ENCODE measurements at regions not wholly inside any gene's neighbourhood (a gene's known extent, or its start where the extent isn't known, plus 50 kb on each side); places are given as distances from the start of the nearest gene placed in this dataset.
"Not testable (repeated sequence)": the region's sequence is repeated elsewhere in the genome, so short reads cannot be mapped to it uniquely, and the experiment has no call there.

- Histone ChIP-seq H3K4me1 (ENCODE audit: control insufficient read depth in 1 of 2, insufficient read depth in 2 of 2, low read length in 2 of 2) (no peaks in the 10 kb centered on the region), H3K4me2 (ENCODE audit: low read length) (no peak overlapping the region), H3K36me3 (ENCODE audit: control insufficient read depth in 1 of 2, insufficient read depth in 2 of 2, low read length in 2 of 2) (no peaks in the 10 kb centered on the region), H3K9me3 (ENCODE audit: control insufficient read depth in 1 of 2, insufficient read depth in 1 of 2, low read depth in 1 of 2, low read length in 2 of 2) (no peaks in the 10 kb centered on the region), H3K27me3 (ENCODE audit: insufficient read depth, low read length) (no peaks in the 10 kb centered on the region), H3K9ac (ENCODE audit: low read length) (no peak overlapping the region), H3K27ac (ENCODE audit: low read depth, low read length) (no peak overlapping the region), H2AFZ (ENCODE audit: low read depth, low read length, poor library complexity, severe bottlenecking) (no peak overlapping the region), H3K4me3 (replicated peaks in 1 of 2; ENCODE audit: low read depth in 1 of 2, low read length in 2 of 2) (no peak overlapping the region), H3K79me2 (ENCODE audit: insufficient read depth, low read length) (no peaks in the 10 kb centered on the region), H4K20me1 (ENCODE audit: insufficient read depth) (no peaks in the 10 kb centered on the region), H3K9me2 (ENCODE audit: insufficient read depth) (no peaks in the 10 kb centered on the region)
- CTCF ChIA-PET = no interaction called here
- intact Hi-C loops (cut with micrococcal nuclease) = no loop called here
- POLR2A ChIA-PET = no interaction called here
- DNase-seq (ENCODE audit: low read depth, low spot score) (no peak), ATAC-seq (no peak)
- TF ChIP-seq, protein P1, sequence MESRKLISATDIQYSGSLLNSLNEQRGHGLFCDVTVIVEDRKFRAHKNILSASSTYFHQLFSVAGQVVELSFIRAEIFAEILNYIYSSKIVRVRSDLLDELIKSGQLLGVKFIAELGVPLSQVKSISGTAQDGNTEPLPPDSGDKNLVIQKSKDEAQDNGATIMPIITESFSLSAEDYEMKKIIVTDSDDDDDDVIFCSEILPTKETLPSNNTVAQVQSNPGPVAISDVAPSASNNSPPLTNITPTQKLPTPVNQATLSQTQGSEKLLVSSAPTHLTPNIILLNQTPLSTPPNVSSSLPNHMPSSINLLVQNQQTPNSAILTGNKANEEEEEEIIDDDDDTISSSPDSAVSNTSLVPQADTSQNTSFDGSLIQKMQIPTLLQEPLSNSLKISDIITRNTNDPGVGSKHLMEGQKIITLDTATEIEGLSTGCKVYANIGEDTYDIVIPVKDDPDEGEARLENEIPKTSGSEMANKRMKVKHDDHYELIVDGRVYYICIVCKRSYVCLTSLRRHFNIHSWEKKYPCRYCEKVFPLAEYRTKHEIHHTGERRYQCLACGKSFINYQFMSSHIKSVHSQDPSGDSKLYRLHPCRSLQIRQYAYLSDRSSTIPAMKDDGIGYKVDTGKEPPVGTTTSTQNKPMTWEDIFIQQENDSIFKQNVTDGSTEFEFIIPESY (IDR thresholded peaks at IDR 0.05; ENCODE audit: extremely low read depth, insufficient replicate concordance, low read length) = no peak
- TF ChIP-seq ZNF274 (IDR thresholded peaks at IDR 0.05; ENCODE audit: low read depth, low read length) (no peak), EGR1 (IDR thresholded peaks at IDR 0.05; ENCODE audit: low read depth) (no peak), ZFX (IDR thresholded peaks at IDR 0.05) (no peak), POLR2AphosphoS5 (IDR thresholded peaks at IDR 0.05; ENCODE audit: low read depth, low read length) (no peak), EZH2phosphoT487 (IDR thresholded peaks at IDR 0.05; ENCODE audit: borderline replicate concordance) (no peak), SP1 (IDR thresholded peaks at IDR 0.05; ENCODE audit: low read depth) (no peak), CTCF (IDR thresholded peaks at IDR 0.05 in 2 of 3, conservative IDR thresholded peaks at IDR 0.05 in 1 of 3; ENCODE audit: borderline replicate concordance in 1 of 3, insufficient read depth in 1 of 3, low read depth in 2 of 3, low read length in 2 of 3) (no peak), FOSL1 (IDR thresholded peaks at IDR 0.05; ENCODE audit: low read depth) (no peak), POLR2A (IDR thresholded peaks at IDR 0.05; ENCODE audit: borderline replicate concordance, extremely low read depth, insufficient read depth, insufficient read length) (no peak), CEBPB (IDR thresholded peaks at IDR 0.05; ENCODE audit: low read depth) (no peak), TCF7L2 (IDR thresholded peaks at IDR 0.05; ENCODE audit: borderline replicate concordance, extremely low read depth, insufficient read depth, insufficient read length) (no peak)
- TF ChIP-seq, protein P2, sequence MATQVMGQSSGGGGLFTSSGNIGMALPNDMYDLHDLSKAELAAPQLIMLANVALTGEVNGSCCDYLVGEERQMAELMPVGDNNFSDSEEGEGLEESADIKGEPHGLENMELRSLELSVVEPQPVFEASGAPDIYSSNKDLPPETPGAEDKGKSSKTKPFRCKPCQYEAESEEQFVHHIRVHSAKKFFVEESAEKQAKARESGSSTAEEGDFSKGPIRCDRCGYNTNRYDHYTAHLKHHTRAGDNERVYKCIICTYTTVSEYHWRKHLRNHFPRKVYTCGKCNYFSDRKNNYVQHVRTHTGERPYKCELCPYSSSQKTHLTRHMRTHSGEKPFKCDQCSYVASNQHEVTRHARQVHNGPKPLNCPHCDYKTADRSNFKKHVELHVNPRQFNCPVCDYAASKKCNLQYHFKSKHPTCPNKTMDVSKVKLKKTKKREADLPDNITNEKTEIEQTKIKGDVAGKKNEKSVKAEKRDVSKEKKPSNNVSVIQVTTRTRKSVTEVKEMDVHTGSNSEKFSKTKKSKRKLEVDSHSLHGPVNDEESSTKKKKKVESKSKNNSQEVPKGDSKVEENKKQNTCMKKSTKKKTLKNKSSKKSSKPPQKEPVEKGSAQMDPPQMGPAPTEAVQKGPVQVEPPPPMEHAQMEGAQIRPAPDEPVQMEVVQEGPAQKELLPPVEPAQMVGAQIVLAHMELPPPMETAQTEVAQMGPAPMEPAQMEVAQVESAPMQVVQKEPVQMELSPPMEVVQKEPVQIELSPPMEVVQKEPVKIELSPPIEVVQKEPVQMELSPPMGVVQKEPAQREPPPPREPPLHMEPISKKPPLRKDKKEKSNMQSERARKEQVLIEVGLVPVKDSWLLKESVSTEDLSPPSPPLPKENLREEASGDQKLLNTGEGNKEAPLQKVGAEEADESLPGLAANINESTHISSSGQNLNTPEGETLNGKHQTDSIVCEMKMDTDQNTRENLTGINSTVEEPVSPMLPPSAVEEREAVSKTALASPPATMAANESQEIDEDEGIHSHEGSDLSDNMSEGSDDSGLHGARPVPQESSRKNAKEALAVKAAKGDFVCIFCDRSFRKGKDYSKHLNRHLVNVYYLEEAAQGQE (IDR thresholded peaks at IDR 0.05; ENCODE audit: low read depth) = no peak
- no TSS peak for BruUV-seq (replicated peaks)
- RAD21 ChIA-PET (ENCODE audit: low non-redundant PET in 1 of 2, low total read pairs in 2 of 2, uncharacterized antibody in 2 of 2, unreplicated experiment in 2 of 2) = no interaction called here
These were observed 183.2 kb upstream of the TAS2R1 start for GRCh38 chr5:9813305-9813704.

DNA sequence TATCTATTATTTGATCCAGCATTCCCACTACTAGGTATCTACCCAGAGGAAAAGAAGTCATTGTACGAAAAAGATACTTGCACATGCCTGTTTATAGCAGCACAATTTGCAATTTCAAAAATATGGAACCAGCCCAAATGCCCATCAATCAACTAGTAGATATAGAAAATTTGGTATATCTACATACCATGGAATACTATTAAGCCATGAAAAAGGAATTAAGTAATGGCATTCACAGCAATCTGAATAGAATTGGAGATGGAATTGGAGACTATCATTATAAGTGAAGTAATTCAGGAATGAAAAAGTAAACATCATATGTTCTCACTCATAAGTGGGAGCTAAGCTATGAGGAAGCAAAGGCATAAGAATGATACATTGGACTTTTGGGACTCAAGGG, 177.2 kb upstream of the TAS2R1 start:
- intact Hi-C loops (cut with micrococcal nuclease); H3K27ac ChIP-seq (ENCODE audit: low read depth, low read length); DNase-seq (ENCODE audit: low read depth, low spot score); H3K9me3 ChIP-seq (ENCODE audit: control insufficient read depth in 1 of 2, insufficient read depth in 1 of 2, low read depth in 1 of 2, low read length in 2 of 2); H2AFZ ChIP-seq (ENCODE audit: low read depth, low read length, poor library complexity, severe bottlenecking); H4K20me1 ChIP-seq (ENCODE audit: insufficient read depth); POLR2A ChIA-PET; H3K79me2 ChIP-seq (ENCODE audit: insufficient read depth, low read length); H3K9me2 ChIP-seq (ENCODE audit: insufficient read depth); H3K4me1 ChIP-seq (ENCODE audit: control insufficient read depth in 1 of 2, insufficient read depth in 2 of 2, low read length in 2 of 2); H3K36me3 ChIP-seq (ENCODE audit: control insufficient read depth in 1 of 2, insufficient read depth in 2 of 2, low read length in 2 of 2); ATAC-seq; H3K9ac ChIP-seq (ENCODE audit: low read length); H3K4me3 ChIP-seq (replicated peaks in 1 of 2; ENCODE audit: low read depth in 1 of 2, low read length in 2 of 2); RAD21 ChIA-PET (ENCODE audit: low non-redundant PET in 1 of 2, low total read pairs in 2 of 2, uncharacterized antibody in 2 of 2, unreplicated experiment in 2 of 2); H3K27me3 ChIP-seq (ENCODE audit: insufficient read depth, low read length); H3K4me2 ChIP-seq (ENCODE audit: low read length); CTCF ChIA-PET; BruUV-seq (replicated peaks): not testable (repeated sequence)
